H1 (cell line): ENCODE measurements at regions not wholly inside any gene's neighbourhood (a gene's known extent, or its start where the extent isn't known, plus 50 kb on each side); places are given as distances from the start of the nearest gene placed in this dataset.

Source experiments
- CTCF ChIA-PET: fragments of 300-600 bp; sonication (Branson Sonifier 250); formaldehyde crosslinking; loops from one replicate; lab custom pipeline; 2021; ENCODE audit not compliant: partially characterized antibody; lab: Charles Lee
- POLR2A ChIA-PET: fragments of 300-600 bp; sonication (Branson Sonifier 250); formaldehyde crosslinking; loops from one replicate; lab custom pipeline; 2021; ENCODE audit warnings: inconsistent platforms; ENCODE audit not compliant: partially characterized antibody; lab: Charles Lee
- DNase-seq, 2 experiments: peaks; one replicate each; pipeline versions ENCODE4 v3.0.0 to v3.0.0-alpha.2; 2010 to 2022; ENCODE audit warnings: low spot score in 2 of 2, low read depth in 1 of 2, mixed read lengths in 1 of 2
- FAIRE-seq: peaks from 2 replicates; lab custom pipeline; 2011; peaks lifted over from hg19 to GRCh38; lab: Jason Lieb, UNC
- H2AFZ ChIP-seq: 2 replicates; pipeline ENCODE4 v1.8.1; 2012; ENCODE audit warnings: low read length, inconsistent platforms
- H2AK5ac ChIP-seq: 2 replicates; pipeline ENCODE4 v1.6.1; 2013; ENCODE audit warnings: low read depth, low read length
- H2BK120ac ChIP-seq: replicated peaks from 2 replicates; pipeline ENCODE3; 2013; ENCODE audit warnings: low read depth, low read length, inconsistent platforms
- H2BK12ac ChIP-seq: 2 replicates; pipeline ENCODE4 v1.6.1; 2013; ENCODE audit warnings: low read depth, low read length
- H2BK15ac ChIP-seq: 2 replicates; pipeline ENCODE4 v1.6.1; 2013; ENCODE audit warnings: low read length
- H2BK20ac ChIP-seq: 2 replicates; pipeline ENCODE4 v1.6.1; 2013; ENCODE audit warnings: low read length
- H2BK5ac ChIP-seq: 2 replicates; pipeline ENCODE4 v1.6.1; 2013; ENCODE audit warnings: low read depth, low read length
- H3K14ac ChIP-seq: 2 replicates; pipeline ENCODE4 v1.6.1; 2013; ENCODE audit warnings: inconsistent platforms; ENCODE audit not compliant: insufficient read length
- H3K18ac ChIP-seq: 2 replicates; pipeline ENCODE4 v1.6.1; 2013; ENCODE audit warnings: low read length; ENCODE audit errors: extremely low read depth
- H3K23ac ChIP-seq: 2 replicates; pipeline ENCODE4 v1.6.1; 2013; ENCODE audit warnings: inconsistent platforms; ENCODE audit not compliant: insufficient read length
- H3K23me2 ChIP-seq: 2 replicates; pipeline ENCODE4 v1.6.1; 2013; ENCODE audit warnings: low read depth, low read length
- H3K27ac ChIP-seq: 2 replicates; pipeline ENCODE4 v1.6.1; 2011; ENCODE audit warnings: low read depth, low read length, inconsistent platforms
- H3K27me3 ChIP-seq, 4 experiments: replicated peaks in 1 of 4; 1 replicate in 1 of 4; 2 replicates in 3 of 4; pipeline versions ENCODE4 v1.6.1 to v1.8.1; 2011 to 2013; ENCODE audit warnings: low read length in 3 of 4, mild to moderate bottlenecking in 3 of 4, inconsistent platforms in 2 of 4, mixed read lengths in 2 of 4, moderate library complexity in 1 of 4; ENCODE audit not compliant: control insufficient read depth in 3 of 4, insufficient read depth in 3 of 4; ENCODE audit errors: extremely low read depth in 1 of 4
- H3K36me3 ChIP-seq, 4 experiments: 2 replicates each; pipeline versions ENCODE4 v1.6.1 to v1.8.1; 2011 to 2013; ENCODE audit warnings: mild to moderate bottlenecking in 4 of 4, low read length in 3 of 4, moderate library complexity in 2 of 4, control low read depth in 1 of 4, inconsistent platforms in 1 of 4; ENCODE audit not compliant: insufficient read depth in 4 of 4, control insufficient read depth in 2 of 4
- H3K4ac ChIP-seq: replicated peaks from 2 replicates; pipeline ENCODE3; 2013; ENCODE audit warnings: low read length, low read depth, mixed read lengths, inconsistent platforms; ENCODE audit not compliant: insufficient read length
- H3K4me1 ChIP-seq, 4 experiments: replicated peaks in 1 of 4; 1 replicate in 1 of 4; 2 replicates in 3 of 4; pipeline versions ENCODE4 v1.6.1 to v1.8.1; 2011 to 2013; ENCODE audit warnings: low read length in 3 of 4, inconsistent platforms in 2 of 4, mixed read lengths in 1 of 4; ENCODE audit not compliant: insufficient read depth in 4 of 4, control insufficient read depth in 3 of 4
- H3K4me2 ChIP-seq, 2 experiments: 2 replicates each; pipeline versions ENCODE4 v1.6.1 to v1.8.1; 2011 to 2013; ENCODE audit warnings: low read depth in 2 of 2, low read length in 2 of 2, control low read depth in 1 of 2, inconsistent platforms in 1 of 2, mild to moderate bottlenecking in 1 of 2; ENCODE audit not compliant: insufficient read depth in 1 of 2
- H3K4me3 ChIP-seq, 4 experiments: fragments of 200-600, 300-600 bp in 1 of 4; sonication (generic), shearing (Covaris generic), sonication (Bioruptor Twin) in 1 of 4; 2 replicates each; pipeline versions ENCODE4 v1.5.1 to v1.8.1; 2011 to 2016; ENCODE audit warnings: low read length in 4 of 4, low read depth in 3 of 4, control low read depth in 2 of 4, inconsistent platforms in 2 of 4, mild to moderate bottlenecking in 2 of 4, mixed read lengths in 1 of 4, moderate library complexity in 1 of 4; ENCODE audit not compliant: insufficient read depth in 2 of 4; ENCODE audit errors: extremely low read depth in 1 of 4
- H3K56ac ChIP-seq: replicated peaks from 2 replicates; pipeline ENCODE3; 2013; ENCODE audit warnings: low read depth, mild to moderate bottlenecking, mixed read lengths, low read length, inconsistent platforms; ENCODE audit not compliant: insufficient read length
- H3K79me1 ChIP-seq: 2 replicates; pipeline ENCODE4 v1.6.1; 2013; ENCODE audit warnings: low read depth, low read length, control low read depth
- H3K79me2 ChIP-seq, 2 experiments: 2 replicates each; pipeline versions ENCODE4 v1.6.1 to v1.8.1; 2012 to 2013; ENCODE audit warnings: low read length in 2 of 2, mild to moderate bottlenecking in 2 of 2, inconsistent platforms in 1 of 2; ENCODE audit not compliant: insufficient read depth in 2 of 2, control insufficient read depth in 1 of 2
- H3K9ac ChIP-seq, 4 experiments: replicated peaks in 1 of 4; 1 replicate in 1 of 4; 2 replicates in 3 of 4; pipeline versions ENCODE4 v1.6.1 to v1.8.1; 2011 to 2013; ENCODE audit warnings: low read depth in 3 of 4, low read length in 3 of 4, control low read depth in 2 of 4, mild to moderate bottlenecking in 2 of 4, moderate library complexity in 2 of 4, inconsistent platforms in 1 of 4; ENCODE audit errors: extremely low read depth in 1 of 4
- H3K9me3 ChIP-seq, 2 experiments: 2 replicates each; pipeline versions ENCODE4 v1.6.1 to v1.8.1; 2012 to 2013; ENCODE audit warnings: mild to moderate bottlenecking in 2 of 2, moderate library complexity in 2 of 2, control low read depth in 1 of 2, inconsistent platforms in 1 of 2, low read depth in 1 of 2, low read length in 1 of 2, mixed read lengths in 1 of 2; ENCODE audit not compliant: insufficient read depth in 2 of 2
- H4K20me1 ChIP-seq, 2 experiments: replicated peaks in 1 of 2; 2 replicates each; pipeline versions ENCODE3 to v1.8.1; 2011 to 2013; ENCODE audit warnings: inconsistent platforms in 2 of 2, low read length in 2 of 2, mild to moderate bottlenecking in 1 of 2; ENCODE audit not compliant: insufficient read depth in 2 of 2, control insufficient read depth in 1 of 2
- H4K5ac ChIP-seq: 2 replicates; pipeline ENCODE4 v1.6.1; 2013; ENCODE audit warnings: low read length, low read depth, mixed read lengths, inconsistent platforms; ENCODE audit not compliant: insufficient read length
- H4K8ac ChIP-seq: 2 replicates; pipeline ENCODE4 v1.8.0; 2013; ENCODE audit warnings: mild to moderate bottlenecking, moderate library complexity, low read length, inconsistent platforms; ENCODE audit not compliant: insufficient read depth; ENCODE audit errors: extremely low read depth
- H4K91ac ChIP-seq: replicated peaks from 2 replicates; pipeline ENCODE3; 2013; ENCODE audit warnings: low read length, mixed read lengths, inconsistent platforms; ENCODE audit not compliant: insufficient read length
- BACH1 ChIP-seq: IDR thresholded peaks from 2 replicates; pipeline ENCODE4 v1.6.1; 2012; ENCODE audit warnings: low read length, improper control_type of control experiment
- BCL11A ChIP-seq, 2 experiments: IDR thresholded peaks; one replicate each; pipeline ENCODE4 v1.6.1; 2011; ENCODE audit warnings: low read depth in 2 of 2, low read length in 2 of 2, mild to moderate bottlenecking in 2 of 2
- BRCA1 ChIP-seq: IDR thresholded peaks from 2 replicates; pipeline ENCODE4 v1.6.1; 2012; ENCODE audit warnings: low read depth, low read length, improper control_type of control experiment
- CREB1 ChIP-seq: IDR thresholded peaks from 2 replicates; pipeline ENCODE4 v1.6.1; 2012; ENCODE audit warnings: inconsistent platforms
- E2F6 ChIP-seq: IDR thresholded peaks from 2 replicates; pipeline ENCODE4 v1.6.1; 2012; ENCODE audit warnings: inconsistent platforms
- GTF2F1 ChIP-seq: IDR thresholded peaks from 2 replicates; pipeline ENCODE4 v1.6.1; 2012; ENCODE audit warnings: low read depth, low read length, improper control_type of control experiment, borderline replicate concordance
- RAD21 ChIP-seq, 2 experiments: IDR thresholded peaks in 1 of 2; conservative IDR thresholded peaks in 1 of 2; 2 replicates each; pipeline ENCODE4 v1.6.1; 2011; ENCODE audit warnings: low read depth in 2 of 2, low read length in 2 of 2, improper control_type of control experiment in 1 of 2, inconsistent platforms in 1 of 2, mild to moderate bottlenecking in 1 of 2, moderate library complexity in 1 of 2
- RXRA ChIP-seq: IDR thresholded peaks from 2 replicates; pipeline ENCODE4 v1.6.1; 2011; ENCODE audit warnings: low read depth, mild to moderate bottlenecking, low read length, moderate library complexity; ENCODE audit not compliant: insufficient read depth
- TCF12 ChIP-seq: IDR thresholded peaks from 2 replicates; pipeline ENCODE4 v1.6.1; 2011; ENCODE audit warnings: low read depth, mild to moderate bottlenecking, low read length
- WGBS, 2 experiments: shearing (Covaris generic) in 1 of 2; methylation state at CpG; one replicate each; pipeline versions ENCODE4 v1.1.6 to v1.1.7; 2013 to 2015; ENCODE audit warnings: low lambda C conversion rate in 2 of 2, mixed read lengths in 2 of 2, inconsistent platforms in 1 of 2, low coverage in 1 of 2, missing lambda C conversion rate in 1 of 2; ENCODE audit not compliant: insufficient replicate concordance in 2 of 2, insufficient coverage in 1 of 2, insufficient read length in 1 of 2; ENCODE audit errors: extremely low coverage in 1 of 2, missing lambda C conversion rate in 1 of 2; 5-methylcytosine and 5-hydroxymethylcytosine counted together

- FAIRE-seq = no peak
These were observed 653.0 kb downstream of the HTR1B start for GRCh38 chr6:76810286-76810685.

More at GRCh38 chr6:76810286-76810685, 653.0 kb downstream of the HTR1B start:
- H4K5ac ChIP-seq = no peak overlapping the region
- no peaks in the 10 kb centered on the region; a peak in 1 of 4 replicates for H3K9me3 ChIP-seq
- TF ChIP-seq E2F6 = no peak
- TF ChIP-seq RXRA = no peak
- no peak for TF ChIP-seq BACH1
- no peak for TF ChIP-seq RAD21 (IDR thresholded peaks at IDR 0.05 in 1 of 2, conservative IDR thresholded peaks at IDR 0.05 in 1 of 2; ENCODE audit: low read depth in 2 of 2, low read length in 2 of 2)
- TF ChIP-seq CREB1 = no peak
- no peak for TF ChIP-seq BCL11A (IDR thresholded peaks at IDR 0.05; ENCODE audit: low read depth in 2 of 2, low read length in 2 of 2)
- TF ChIP-seq GTF2F1 = no peak
- TF ChIP-seq BRCA1 = no peak
- TF ChIP-seq TCF12 = no peak
- TF ChIP-seq, all 59 proteins: peak for 0
- Histone ChIP-seq H3K56ac (no peak overlapping the region), H3K23me2 (no peaks in the 10 kb centered on the region), H4K8ac (no peak overlapping the region), H2BK5ac (no peak overlapping the region), H3K79me2 (no peaks in the 10 kb centered on the region), H3K36me3 (no peaks in the 10 kb centered on the region), H3K27me3 (no peaks in the 10 kb centered on the region), H3K14ac (no peak overlapping the region), H4K91ac (no peak overlapping the region), H2BK20ac (no peak overlapping the region), H3K79me1 (no peaks in the 10 kb centered on the region), H3K4me1 (peaks cover 0 to 2% (median 0%) of the 10 kb centered on the region in 4 experiments; a peak in 2 of 7 replicates), H3K27ac (no peak overlapping the region), H2BK12ac (no peak overlapping the region), H3K4me2 (no peak overlapping the region), H2AFZ (no peak overlapping the region), H3K4me3 (no peak overlapping the region), H3K4ac (no peak overlapping the region), H4K20me1 (no peaks in the 10 kb centered on the region), H2BK120ac (no peak overlapping the region), H3K9ac (no peak overlapping the region), H3K23ac (no peak overlapping the region), H3K18ac (no peak overlapping the region; the same call in 1 of the 2 replicates), H2AK5ac (no peak overlapping the region), H2BK15ac (no peak overlapping the region)
- WGBS, 2 experiments = 86% methylated on average over 12 of the region's 13 CpGs; no CpG with 5 or more reads in 1 of the 2 experiments
- ChIA-PET CTCF (interaction anchor here (0.8 kb wide), 1 partner anchor 878 kb away, joined by 3 read pairs; no protein-coding TSS in a partner anchor), POLR2A (no interaction called here)
- no peak for DNase-seq
